Liver (tissue), 8 donors: ENCODE measurements at regions not wholly inside any gene's neighbourhood (a gene's known extent, or its start where the extent isn't known, plus 50 kb on each side); places are given as distances from the start of the nearest gene placed in this dataset.

ENCODE experiments used
- DNase-seq: peaks from one replicate; pipeline ENCODE4 v3.0.0-alpha.2; 2017; ENCODE audit warnings: low spot score
- H3K27ac ChIP-seq, 2 donors: one replicate each; pipeline ENCODE4 v1.7.0; 2013; ENCODE audit warnings: inconsistent platforms in 2 of 2, low read length in 2 of 2, control low read depth in 1 of 2, low read depth in 1 of 2, mild to moderate bottlenecking in 1 of 2
- H3K27me3 ChIP-seq, 4 donors: one replicate each; pipeline versions ENCODE4 v1.6.1 to v1.7.0; 2013; ENCODE audit warnings: low read length in 3 of 4, inconsistent platforms in 1 of 4, mild to moderate bottlenecking in 1 of 4, moderate library complexity in 1 of 4; ENCODE audit not compliant: control insufficient read depth in 4 of 4, insufficient read depth in 4 of 4
- H3K36me3 ChIP-seq, 4 donors: one replicate each; pipeline versions ENCODE4 v1.6.1 to v1.7.0; 2013; ENCODE audit warnings: low read length in 3 of 4, mild to moderate bottlenecking in 3 of 4, low read depth in 1 of 4, moderate library complexity in 1 of 4; ENCODE audit not compliant: control insufficient read depth in 4 of 4, insufficient read depth in 3 of 4
- H3K4me1 ChIP-seq, 4 donors: one replicate each; pipeline versions ENCODE4 v1.6.1 to v1.7.0; 2013; ENCODE audit warnings: low read length in 3 of 4, mild to moderate bottlenecking in 3 of 4, moderate library complexity in 1 of 4; ENCODE audit not compliant: control insufficient read depth in 4 of 4, insufficient read depth in 4 of 4
- H3K4me3 ChIP-seq, 3 donors: one replicate each; pipeline versions ENCODE4 v1.6.1 to v1.7.0; 2013; ENCODE audit warnings: low read length in 3 of 3, control low read depth in 1 of 3, low read depth in 1 of 3, mild to moderate bottlenecking in 1 of 3
- H3K9ac ChIP-seq, 2 donors: one replicate each; pipeline ENCODE4 v1.7.0; 2013; ENCODE audit warnings: low read length in 2 of 2, mild to moderate bottlenecking in 2 of 2, moderate library complexity in 2 of 2, control low read depth in 1 of 2, low read depth in 1 of 2
- H3K9me3 ChIP-seq, 4 donors: one replicate each; pipeline versions ENCODE4 v1.6.1 to v1.7.0; 2013; ENCODE audit warnings: low read length in 3 of 4; ENCODE audit not compliant: control insufficient read depth in 4 of 4
- ATF3 ChIP-seq: IDR thresholded peaks from 2 replicates; pipeline ENCODE4 v1.6.1; 2016; ENCODE audit warnings: antibody characterized with exemption
- CTCF ChIP-seq: fragments of 150-350 bp; IDR thresholded peaks from 2 replicates; pipeline ENCODE4 v1.5.1; 2017; ENCODE audit warnings: improper control_type of control experiment, low read depth, low read length; ENCODE audit not compliant: missing input control
- EGR1 ChIP-seq, 2 donors: IDR thresholded peaks; 2 replicates each; pipeline ENCODE4 v1.6.1; 2016 to 2018; ENCODE audit warnings: antibody characterized with exemption in 2 of 2, low read depth in 2 of 2
- FOXA1 ChIP-seq: IDR thresholded peaks from 2 replicates; pipeline ENCODE4 v1.6.1; 2016; ENCODE audit warnings: antibody characterized with exemption
- FOXA2 ChIP-seq: IDR thresholded peaks from 2 replicates; pipeline ENCODE4 v1.6.1; 2016; ENCODE audit warnings: antibody characterized with exemption
- GABPA ChIP-seq, 2 donors: IDR thresholded peaks in 1 of 2; conservative IDR thresholded peaks in 1 of 2; 2 replicates each; pipeline ENCODE4 v1.6.1; 2016; ENCODE audit warnings: antibody characterized with exemption in 2 of 2, mild to moderate bottlenecking in 1 of 2, moderate library complexity in 1 of 2
- HNF4A ChIP-seq, 2 donors: conservative IDR thresholded peaks; 2 replicates each; pipeline ENCODE4 v1.6.1; 2016; ENCODE audit warnings: antibody characterized with exemption in 2 of 2, mild to moderate bottlenecking in 2 of 2
- HNF4G ChIP-seq: IDR thresholded peaks from 2 replicates; pipeline ENCODE4 v1.6.1; 2016; ENCODE audit warnings: antibody characterized with exemption
- JUND ChIP-seq, 2 donors: IDR thresholded peaks; 2 replicates each; pipeline ENCODE4 v1.6.1; 2016; ENCODE audit warnings: antibody characterized with exemption in 2 of 2
- MAX ChIP-seq: IDR thresholded peaks from 2 replicates; pipeline ENCODE4 v1.6.1; 2016; ENCODE audit warnings: antibody characterized with exemption
- NR2F2 ChIP-seq: IDR thresholded peaks from 2 replicates; pipeline ENCODE4 v1.6.1; 2016; ENCODE audit warnings: antibody characterized with exemption
- RAD21 ChIP-seq, 2 donors: IDR thresholded peaks; 2 replicates each; pipeline ENCODE4 v1.6.1; 2016; ENCODE audit warnings: antibody characterized with exemption in 2 of 2, mild to moderate bottlenecking in 2 of 2
- REST ChIP-seq: IDR thresholded peaks from 2 replicates; pipeline ENCODE4 v1.6.1; 2016; ENCODE audit warnings: antibody characterized with exemption, mild to moderate bottlenecking
- RXRA ChIP-seq, 2 donors: IDR thresholded peaks; 2 replicates each; pipeline ENCODE4 v1.6.1; 2017 to 2018; ENCODE audit warnings: antibody characterized with exemption in 2 of 2, mild to moderate bottlenecking in 1 of 2
- SP1 ChIP-seq: IDR thresholded peaks from 2 replicates; pipeline ENCODE4 v1.6.1; 2018; ENCODE audit warnings: antibody characterized with exemption, mild to moderate bottlenecking
- TAF1 ChIP-seq: conservative IDR thresholded peaks from 2 replicates; pipeline ENCODE4 v1.6.1; 2016; ENCODE audit warnings: antibody characterized with exemption, mild to moderate bottlenecking
- YY1 ChIP-seq: IDR thresholded peaks from 2 replicates; pipeline ENCODE4 v1.6.1; 2016; ENCODE audit warnings: antibody characterized with exemption, mild to moderate bottlenecking
- ZBTB33 ChIP-seq: IDR thresholded peaks from 2 replicates; pipeline ENCODE4 v1.6.1; 2016; ENCODE audit warnings: antibody characterized with exemption
- WGBS: extraction: QIAGEN DNeasy Blood & Tissue Kit; methylation state at CpG from one replicate; pipeline ENCODE4 v1.1.7; 2013; 5-methylcytosine and 5-hydroxymethylcytosine counted together
- donor health status: healthy.
- donor health status: healthy.
- donor health status: healthy.
- donor health status: healthy.
- donor health status: healthy.

GRCh38 chr17:69672924-69673323 lies 258.4 kb downstream of the MAP2K6 start:
- Histone ChIP-seq H3K9ac (no peak overlapping the region), H3K4me1 (no peaks in the 10 kb centered on the region), H3K27me3 (no peaks in the 10 kb centered on the region), H3K27ac (no peak overlapping the region), H3K9me3 (peaks cover 0 to 1% (median 0%) of the 10 kb centered on the region in 4 donors), H3K4me3 (no peak overlapping the region), H3K36me3 (no peaks in the 10 kb centered on the region)
- DNase-seq: no peak
- TF ChIP-seq SP1 (no peak), ATF3 (no peak), NR2F2 (no peak), HNF4A (conservative IDR thresholded peaks at IDR 0.05) (no peak), HNF4G (no peak), JUND (IDR thresholded peaks at IDR 0.05) (no peak), ZBTB33 (no peak), FOXA1 (no peak), FOXA2 (no peak), EGR1 (IDR thresholded peaks at IDR 0.05; ENCODE audit: low read depth in 2 of 2) (no peak), CTCF (no peak), MAX (no peak), GABPA (IDR thresholded peaks at IDR 0.05 in 1 of 2, conservative IDR thresholded peaks at IDR 0.05 in 1 of 2) (no peak), RXRA (IDR thresholded peaks at IDR 0.05) (no peak), REST (no peak), TAF1 (no peak), YY1 (no peak), RAD21 (IDR thresholded peaks at IDR 0.05) (no peak)
- 84% methylated on average over 1 of the region's 1 CpG for WGBS

- Histone ChIP-seq H3K4me3 (no peak overlapping the region), H3K9ac (no peak overlapping the region), H3K4me1 (no peaks in the 10 kb centered on the region), H3K27me3 (no peaks in the 10 kb centered on the region), H3K9me3 (no peaks in the 10 kb centered on the region), H3K27ac (no peak overlapping the region), H3K36me3 (no peaks in the 10 kb centered on the region)
- 65% methylated on average over 6 of the region's 6 CpGs for WGBS
- DNase-seq: no peak
- no peak for TF ChIP-seq JUND (IDR thresholded peaks at IDR 0.05)
- TF ChIP-seq CTCF: no peak
- TF ChIP-seq EGR1 (IDR thresholded peaks at IDR 0.05; ENCODE audit: low read depth in 2 of 2): no peak
- TF ChIP-seq HNF4A (conservative IDR thresholded peaks at IDR 0.05): no peak
- TF ChIP-seq REST: no peak
- no peak for TF ChIP-seq RAD21 (IDR thresholded peaks at IDR 0.05)
Observed at GRCh38 chr17:69677130-69677529, 262.6 kb downstream of the MAP2K6 start.
